Dermis blood vessel endothelial cell (primary cell): ENCODE measurements at regions not wholly inside any gene's neighbourhood (a gene's known extent, or its start where the extent isn't known, plus 50 kb on each side); places are given as distances from the start of the nearest gene placed in this dataset.

Experiments used
- DNase-seq: peaks from one replicate; pipeline ENCODE4 v3.0.0; 2010

DNA sequence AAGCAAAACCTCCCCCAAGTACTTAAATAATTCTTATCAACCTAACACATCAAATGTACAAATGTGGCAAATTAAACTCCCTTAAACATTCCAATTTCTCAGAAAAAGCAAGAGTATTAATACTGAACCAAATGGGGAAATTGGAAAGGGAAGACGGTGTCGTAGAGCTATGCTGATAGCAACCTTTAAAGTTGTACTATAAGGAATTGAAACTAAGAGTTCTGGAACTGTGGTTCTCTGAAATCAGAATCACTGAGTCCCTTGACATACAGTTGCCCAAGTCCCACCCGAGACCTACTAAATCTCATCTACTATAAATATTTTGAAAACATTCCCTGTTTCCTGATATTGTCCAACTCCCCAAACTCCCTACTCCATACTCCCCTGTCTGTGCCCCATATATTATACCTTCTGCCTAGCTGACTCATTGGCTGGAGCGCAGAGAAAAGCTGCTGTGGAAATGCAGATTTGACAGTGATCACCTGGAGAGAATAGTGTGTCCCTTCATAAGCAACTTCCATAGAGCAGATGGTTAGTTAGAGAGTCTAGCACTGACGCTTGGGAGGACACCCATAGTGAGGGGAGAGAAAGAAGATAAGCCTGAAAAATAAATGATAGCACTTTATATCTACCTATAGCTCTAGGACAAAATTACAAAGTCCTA, 51.4 kb upstream of the ITM2B start:
- no peak for DNase-seq

- peak; percentile 27 for DNase-seq
These were observed 54.9 kb upstream of the ITM2B start for GRCh38 chr13:48178126-48178525.

- no peak for DNase-seq
These were observed 56.2 kb upstream of the ITM2B start for GRCh38 chr13:48176781-48177180.

GRCh38 chr13:48175185-48175584, 57.8 kb upstream of the ITM2B start:
- no peak for DNase-seq

DNA sequence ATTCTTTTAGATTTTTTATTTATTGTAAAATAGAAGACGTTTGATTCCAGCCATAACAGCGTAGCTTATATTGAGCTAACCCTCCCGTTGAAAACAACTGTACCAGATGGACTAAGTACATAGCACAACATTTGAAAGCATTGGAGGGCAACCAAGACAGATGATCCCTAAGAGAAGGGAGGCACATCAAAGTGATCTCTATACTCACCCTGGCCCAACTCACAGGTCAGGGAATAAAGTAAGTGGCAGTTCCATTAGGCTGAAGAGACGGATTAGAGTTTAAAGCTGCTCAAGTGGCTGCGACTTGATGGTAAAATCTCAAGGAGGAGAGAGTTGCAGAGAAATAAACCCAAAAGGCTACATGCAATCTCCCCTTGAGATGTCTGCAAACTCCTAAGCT, 65.1 kb upstream of the ITM2B start:
- DNase-seq, result no peak

GRCh38 chr13:48165727-48166126, 67.3 kb upstream of the ITM2B start:
- DNase-seq, result no peak

DNA sequence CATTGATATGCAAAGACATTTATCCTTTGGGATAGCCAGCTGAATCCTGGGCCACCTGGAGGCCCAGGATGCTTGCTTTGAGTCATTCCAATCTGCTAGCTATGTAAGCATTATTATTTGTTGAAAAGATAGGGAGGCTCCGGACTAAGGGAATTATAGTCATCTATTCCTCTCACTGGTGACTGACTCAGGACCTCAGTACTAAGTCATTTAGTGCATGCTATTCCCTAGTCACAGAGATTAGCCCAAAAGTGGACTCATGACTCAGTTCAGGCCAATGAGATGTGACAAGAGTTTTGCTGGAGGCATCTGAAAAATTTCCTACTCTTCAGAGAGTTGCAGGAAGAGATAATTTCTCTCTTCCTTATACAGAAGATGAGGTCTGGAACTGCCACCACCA, 67.9 kb upstream of the ITM2B start:
- no peak for DNase-seq

GRCh38 chr13:48163061-48163460, 68.2 kb upstream of the MED4 start:
- DNase-seq, result no peak

DNA sequence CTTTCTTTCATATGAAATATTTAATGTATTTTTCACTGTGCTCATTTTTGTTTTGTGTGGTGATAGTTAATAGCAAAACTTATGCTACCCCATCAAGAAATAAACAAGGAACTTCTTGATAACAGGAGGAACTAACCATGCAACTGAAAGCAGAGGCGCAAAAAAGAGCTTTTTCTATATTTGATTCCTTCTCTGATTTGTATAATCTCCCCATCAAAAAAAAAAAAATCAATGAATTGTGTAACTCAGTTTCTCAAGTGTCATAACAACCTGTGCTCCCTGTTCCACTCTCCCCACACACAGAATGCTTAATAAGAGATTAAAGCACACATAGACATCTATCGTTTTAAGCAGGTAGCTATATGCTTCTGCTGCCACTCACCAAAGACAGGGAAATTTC, 67.3 kb upstream of the MED4 start:
- no peak for DNase-seq

GRCh38 chr13:48161530-48162179, 66.8 kb upstream of the MED4 start:
- DNase-seq, result peak; percentile 42

DNA sequence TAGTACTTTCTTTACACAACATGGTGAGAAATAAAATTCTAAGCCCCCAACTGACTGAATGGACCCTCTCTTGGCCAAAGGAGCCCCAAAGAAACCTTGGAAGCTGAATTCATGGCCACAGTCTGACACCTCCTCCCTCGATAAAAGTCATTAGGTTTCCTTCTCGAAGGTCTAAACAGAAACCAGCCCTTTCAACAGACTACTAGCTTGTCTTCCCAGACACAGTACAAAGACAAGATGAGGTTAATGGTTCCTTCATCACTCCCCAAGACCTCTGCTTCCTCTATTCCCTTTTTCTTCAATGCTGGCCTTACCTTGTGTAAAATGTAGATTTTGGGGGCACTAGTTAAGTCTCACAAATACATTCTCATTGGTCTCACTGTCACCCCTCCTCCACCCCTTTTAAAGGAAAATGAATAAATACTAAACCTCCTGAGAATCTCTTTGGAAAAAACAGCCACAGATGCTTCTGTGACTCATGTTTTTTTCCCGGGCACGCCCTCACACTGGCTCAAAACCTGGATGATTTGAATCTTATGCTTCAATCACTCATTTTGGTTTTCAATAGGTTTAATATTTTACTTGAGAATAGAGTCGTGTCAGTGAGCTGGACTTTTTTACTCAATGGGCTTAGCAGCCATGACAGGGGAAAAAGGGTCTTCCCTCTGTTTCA, 65.8 kb upstream of the MED4 start:
- peak; percentile 68 for DNase-seq

GRCh38 chr13:48159826-48160225, 64.9 kb upstream of the MED4 start:
- DNase-seq, result peak; percentile 40

GRCh38 chr13:48159401-48159800, 64.5 kb upstream of the MED4 start:
- no peak for DNase-seq

- DNase-seq, result no peak
These were observed 64.0 kb upstream of the MED4 start for GRCh38 chr13:48158915-48159314.

DNA sequence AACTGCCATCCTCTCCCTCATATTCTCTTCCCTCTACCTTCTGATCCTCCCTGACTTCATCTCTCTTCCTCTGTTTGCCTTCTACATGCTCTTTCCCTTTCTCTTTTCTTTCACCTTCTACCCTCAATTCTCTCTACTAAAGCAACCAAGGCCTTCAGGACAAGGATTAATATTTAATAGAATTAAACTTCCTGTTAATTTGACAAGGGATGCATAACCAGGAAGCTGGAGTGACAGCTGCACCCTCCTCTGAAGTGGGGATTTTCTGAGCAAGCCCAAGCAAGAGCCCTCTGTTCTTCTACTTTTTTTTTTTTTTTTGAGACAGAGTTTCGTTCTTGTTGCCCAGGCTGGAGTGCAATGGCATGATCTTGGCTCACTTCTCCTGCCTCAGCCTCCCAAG, 63.4 kb upstream of the MED4 start:
- DNase-seq, result no peak

DNA sequence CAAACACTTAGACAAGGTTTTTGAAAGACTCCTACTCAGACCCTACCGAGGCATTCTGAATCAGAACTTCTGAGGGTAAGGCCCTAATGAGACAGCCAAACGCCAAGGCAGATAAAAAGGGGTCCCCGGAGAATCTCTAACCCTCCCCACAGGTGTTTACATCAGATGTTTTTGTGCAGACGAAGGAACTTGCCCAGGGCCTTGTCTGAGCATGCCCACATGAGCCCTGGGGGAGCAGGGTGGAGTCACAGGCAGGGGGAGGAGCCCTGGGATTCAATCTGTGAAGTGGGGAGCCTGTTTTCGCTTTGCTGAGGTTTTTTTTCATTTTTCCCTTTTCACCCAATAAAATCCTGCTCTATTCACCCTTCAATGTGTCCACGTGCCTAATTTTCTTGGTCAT, 61.6 kb upstream of the MED4 start:
- peak; percentile 32 for DNase-seq

- peak; percentile 87 for DNase-seq
These were observed 60.9 kb upstream of the MED4 start for GRCh38 chr13:48155848-48156247.

- DNase-seq, result no peak
These were observed 59.8 kb upstream of the MED4 start for GRCh38 chr13:48154671-48155070.

GRCh38 chr13:48153186-48153585, 58.3 kb upstream of the MED4 start:
- no peak for DNase-seq

DNA sequence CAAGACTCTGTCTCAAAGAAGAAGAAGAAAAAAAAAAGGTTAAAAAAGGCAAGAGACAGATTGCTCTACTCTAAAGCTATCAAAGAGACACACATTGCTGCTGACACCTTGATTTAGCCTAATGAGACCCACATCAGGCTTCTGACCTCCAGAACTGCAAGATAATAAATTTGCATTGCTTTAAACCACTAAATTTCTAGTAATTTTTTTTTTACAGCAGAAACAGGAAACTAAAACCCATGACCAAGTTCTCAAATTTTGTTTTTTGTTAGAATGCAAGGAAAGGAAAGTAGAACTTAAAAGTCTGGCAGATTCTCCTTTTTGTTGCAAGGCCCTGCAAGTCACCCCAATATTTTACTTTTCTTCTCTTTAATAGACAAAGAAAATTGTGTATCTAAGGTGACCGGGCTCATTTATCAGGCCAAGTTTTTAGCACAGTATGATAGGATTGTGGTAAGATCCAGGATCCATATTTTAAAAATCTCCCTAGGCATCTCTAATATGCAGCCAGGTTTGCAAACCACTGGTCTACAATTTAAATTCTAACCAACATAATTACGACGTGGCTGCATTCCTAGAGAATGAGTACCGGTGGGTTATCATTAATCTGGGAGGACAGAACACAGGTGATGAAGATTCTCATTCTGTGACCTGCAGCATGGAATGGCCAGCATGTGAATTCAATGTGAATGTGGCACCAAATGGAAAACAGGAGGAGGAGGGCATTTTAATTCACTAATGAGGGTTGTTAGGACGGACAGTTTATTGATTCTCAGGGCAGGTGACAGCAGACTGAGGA, 56.7 kb upstream of the MED4 start:
- DNase-seq, result no peak

GRCh38 chr13:48148454-48148853, 53.5 kb upstream of the MED4 start:
- DNase-seq, result no peak

DNA sequence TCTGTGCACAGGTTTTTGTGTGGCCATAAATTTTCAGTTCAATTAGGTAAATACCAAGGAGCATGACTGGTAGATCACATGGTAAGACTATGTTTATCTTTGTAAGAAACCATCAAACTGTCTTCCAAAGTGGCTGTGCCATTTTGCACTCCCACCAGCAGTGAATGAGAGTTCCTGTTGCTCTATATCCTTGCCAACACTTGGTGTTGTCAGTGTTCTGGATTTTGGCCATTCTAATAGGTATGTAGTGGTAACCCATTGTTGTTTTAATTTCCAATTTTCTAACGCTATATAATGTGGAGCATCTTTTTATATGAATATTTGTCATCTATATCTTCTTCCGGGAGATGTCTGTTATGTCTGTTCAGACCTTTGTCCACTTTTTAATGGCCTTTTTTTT, 51.7 kb upstream of the MED4 start:
- no peak for DNase-seq

GRCh38 chr13:48146122-48146521, 51.2 kb upstream of the MED4 start:
- DNase-seq, result no peak
